ENCODE measurements at regions not wholly inside any gene's neighbourhood (a gene's known extent, or its start where the extent isn't known, plus 50 kb on each side); places are given as distances from the start of the nearest gene placed in this dataset.

DNA sequence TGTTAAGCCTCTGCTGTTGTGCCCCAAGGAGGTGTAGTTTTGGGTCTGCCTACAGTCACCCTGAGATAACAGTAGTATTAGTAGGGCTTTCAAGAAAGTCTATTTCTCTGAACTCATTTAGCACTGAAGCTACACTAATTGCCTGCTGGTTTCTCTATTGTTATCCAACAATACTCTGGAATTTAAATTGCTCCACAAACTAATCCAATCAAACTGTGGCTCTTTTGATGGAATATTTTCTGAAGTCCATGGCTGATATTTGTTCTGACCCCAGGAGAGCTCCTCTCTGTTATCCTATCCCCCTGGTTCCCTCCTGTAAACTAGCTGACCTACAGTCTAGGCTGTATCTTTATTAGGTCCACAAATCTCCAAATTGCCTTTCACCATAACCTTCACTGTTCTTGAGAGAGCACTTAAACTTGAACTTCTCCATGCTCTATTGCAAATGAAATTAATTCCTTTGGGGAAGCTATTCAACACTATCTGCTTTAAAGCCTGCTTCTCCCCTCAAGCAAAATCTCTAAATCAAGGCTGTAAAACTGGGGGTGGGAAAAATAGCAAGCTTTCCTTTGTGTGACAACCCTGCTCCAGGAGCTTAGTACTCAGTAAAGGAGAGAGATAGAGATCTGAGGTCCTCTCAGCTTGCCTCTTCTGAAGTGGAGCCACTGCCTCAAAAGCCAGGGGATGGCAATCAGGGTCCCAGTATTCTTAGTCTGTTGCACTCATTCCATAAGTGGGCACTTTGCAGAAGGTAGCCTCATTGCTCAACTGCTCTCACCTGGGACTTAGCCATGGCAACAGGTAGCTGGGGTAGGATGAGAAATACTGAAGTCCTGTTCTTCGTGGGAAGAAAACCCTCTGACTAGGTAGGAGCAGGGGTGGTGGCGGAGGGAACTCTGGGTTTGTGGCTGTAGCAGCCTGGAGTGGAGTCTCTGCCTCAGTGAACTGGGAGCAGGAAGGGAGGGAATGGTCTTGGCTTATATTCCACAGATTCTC is 110.9 kb downstream of the MACIR start:
- POLR2A ChIA-PET: no interaction called here
- intact Hi-C loops (cut with micrococcal nuclease): no loop called here
- no peaks in the 10 kb centered on the region for H3K27me3 Mint-ChIP-seq
- H3K4me1 Mint-ChIP-seq: no peaks in the 10 kb centered on the region
- TF ChIP-seq, protein P1, sequence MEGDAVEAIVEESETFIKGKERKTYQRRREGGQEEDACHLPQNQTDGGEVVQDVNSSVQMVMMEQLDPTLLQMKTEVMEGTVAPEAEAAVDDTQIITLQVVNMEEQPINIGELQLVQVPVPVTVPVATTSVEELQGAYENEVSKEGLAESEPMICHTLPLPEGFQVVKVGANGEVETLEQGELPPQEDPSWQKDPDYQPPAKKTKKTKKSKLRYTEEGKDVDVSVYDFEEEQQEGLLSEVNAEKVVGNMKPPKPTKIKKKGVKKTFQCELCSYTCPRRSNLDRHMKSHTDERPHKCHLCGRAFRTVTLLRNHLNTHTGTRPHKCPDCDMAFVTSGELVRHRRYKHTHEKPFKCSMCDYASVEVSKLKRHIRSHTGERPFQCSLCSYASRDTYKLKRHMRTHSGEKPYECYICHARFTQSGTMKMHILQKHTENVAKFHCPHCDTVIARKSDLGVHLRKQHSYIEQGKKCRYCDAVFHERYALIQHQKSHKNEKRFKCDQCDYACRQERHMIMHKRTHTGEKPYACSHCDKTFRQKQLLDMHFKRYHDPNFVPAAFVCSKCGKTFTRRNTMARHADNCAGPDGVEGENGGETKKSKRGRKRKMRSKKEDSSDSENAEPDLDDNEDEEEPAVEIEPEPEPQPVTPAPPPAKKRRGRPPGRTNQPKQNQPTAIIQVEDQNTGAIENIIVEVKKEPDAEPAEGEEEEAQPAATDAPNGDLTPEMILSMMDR (IDR thresholded peaks at IDR 0.05): no peak
- peaks cover 12% of the 10 kb centered on the region for H3K9me3 Mint-ChIP-seq
- H3K36me3 Mint-ChIP-seq (ENCODE audit: low read depth): no peaks in the 10 kb centered on the region
- no peak for ATAC-seq (ENCODE audit: low read depth)
- H3K27ac Mint-ChIP-seq: no peak overlapping the region
- no peak overlapping the region for H3K4me3 Mint-ChIP-seq
- CTCF ChIA-PET: no interaction called here
- DNase-seq: no peak

DNA sequence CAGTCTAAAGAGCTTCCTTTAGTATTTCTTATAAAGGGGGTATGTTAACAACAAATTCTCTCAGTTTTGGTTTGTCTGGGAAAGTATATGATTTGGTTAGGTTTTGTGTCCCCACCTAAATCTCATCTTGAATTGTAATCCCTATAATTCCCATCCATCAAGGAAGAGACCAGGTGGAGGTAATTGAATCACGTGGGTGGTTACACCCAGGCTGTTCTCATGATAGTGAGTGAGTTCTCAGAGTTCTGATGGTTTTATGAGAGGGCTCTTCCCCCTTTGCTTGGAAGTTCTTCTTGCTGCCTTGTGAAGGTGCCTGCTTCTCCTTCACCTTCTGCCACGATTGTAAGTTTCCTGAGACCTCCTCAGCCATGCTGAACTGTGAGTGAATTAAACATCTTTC is 109.1 kb downstream of the MACIR start:
- TF ChIP-seq, protein P1 (IDR thresholded peaks at IDR 0.05): no peak
- intact Hi-C loops (cut with micrococcal nuclease): no loop called here
- Mint-ChIP-seq H3K9me3 (peaks cover 12% of the 10 kb centered on the region), H3K4me3 (no peak overlapping the region), H3K4me1 (no peaks in the 10 kb centered on the region), H3K27me3 (no peaks in the 10 kb centered on the region), H3K27ac (no peak overlapping the region), H3K36me3 (ENCODE audit: low read depth) (no peaks in the 10 kb centered on the region)
- POLR2A ChIA-PET: no interaction called here
- no peak for ATAC-seq (ENCODE audit: low read depth)
- CTCF ChIA-PET: no interaction called here
- DNase-seq: no peak

DNA sequence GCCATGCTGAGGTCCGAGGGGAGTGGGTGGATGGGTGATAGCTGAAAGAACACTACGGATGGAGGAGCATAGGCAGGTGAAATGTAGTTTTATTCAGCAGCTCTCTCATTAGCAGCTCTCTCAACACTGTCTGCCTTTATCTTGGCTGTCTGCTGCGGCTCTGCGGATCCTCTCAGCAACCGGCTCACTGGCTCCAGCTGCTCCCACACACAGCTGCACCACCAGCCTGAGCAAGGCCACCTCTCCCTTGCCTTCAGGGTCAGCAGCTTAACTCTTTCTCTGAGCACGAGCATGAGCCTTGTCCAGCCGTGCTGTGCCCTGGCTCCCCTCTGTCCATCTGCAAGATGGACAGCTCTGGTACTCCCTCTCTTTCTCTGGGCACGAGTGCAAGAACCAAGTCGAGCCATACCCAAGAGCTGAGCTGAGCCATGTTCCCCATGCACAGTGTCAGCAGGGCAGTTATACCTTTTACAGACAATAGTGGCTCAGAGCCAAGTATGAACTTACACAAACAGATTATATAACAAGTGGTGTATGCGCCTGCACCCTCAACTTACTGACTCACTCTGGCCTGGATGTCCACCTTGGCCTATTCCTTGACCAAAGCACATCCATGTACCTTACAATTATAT is 108.5 kb downstream of the MACIR start:
- ChIA-PET POLR2A (no interaction called here), CTCF (no interaction called here)
- Mint-ChIP-seq H3K27ac (no peak overlapping the region), H3K9me3 (peaks cover 12% of the 10 kb centered on the region), H3K27me3 (no peaks in the 10 kb centered on the region), H3K4me3 (no peak overlapping the region), H3K36me3 (ENCODE audit: low read depth) (no peaks in the 10 kb centered on the region), H3K4me1 (no peaks in the 10 kb centered on the region)
- TF ChIP-seq, protein P1 (IDR thresholded peaks at IDR 0.05): no peak
- intact Hi-C loops (cut with micrococcal nuclease): no loop called here
- DNase-seq (no peak), ATAC-seq (ENCODE audit: low read depth) (no peak)

DNA sequence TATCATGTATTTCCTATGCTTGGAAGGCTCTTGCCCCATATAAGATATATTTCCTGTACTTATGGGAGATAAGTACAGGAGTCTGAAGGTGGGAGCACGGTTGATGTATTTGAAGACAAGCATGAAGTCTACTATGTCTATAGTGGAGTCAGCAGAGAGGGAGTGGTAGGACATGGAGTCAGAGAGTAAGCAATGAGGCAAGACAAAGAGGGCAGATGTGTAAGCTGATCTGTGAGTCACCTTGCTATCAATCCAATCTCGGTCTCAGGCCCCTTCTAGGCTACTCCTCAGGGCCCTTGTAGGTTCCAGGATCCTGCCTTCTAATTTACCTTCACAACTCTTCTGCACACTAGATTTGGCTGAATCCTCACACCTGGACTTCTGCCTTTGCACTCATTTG is 105.5 kb downstream of the MACIR start:
- ATAC-seq (ENCODE audit: low read depth) (no peak), DNase-seq (no peak)
- POLR2A ChIA-PET: no interaction called here
- CTCF ChIA-PET: no interaction called here
- no peaks in the 10 kb centered on the region for H3K27me3 Mint-ChIP-seq
- no peak overlapping the region for H3K27ac Mint-ChIP-seq
- intact Hi-C loops (cut with micrococcal nuclease): no loop called here
- H3K36me3 Mint-ChIP-seq (ENCODE audit: low read depth): no peaks in the 10 kb centered on the region
- H3K4me1 Mint-ChIP-seq: no peaks in the 10 kb centered on the region
- H3K4me3 Mint-ChIP-seq: no peak overlapping the region
- TF ChIP-seq, protein P1 (IDR thresholded peaks at IDR 0.05): no peak
- H3K9me3 Mint-ChIP-seq: peaks cover 10% of the 10 kb centered on the region

DNA sequence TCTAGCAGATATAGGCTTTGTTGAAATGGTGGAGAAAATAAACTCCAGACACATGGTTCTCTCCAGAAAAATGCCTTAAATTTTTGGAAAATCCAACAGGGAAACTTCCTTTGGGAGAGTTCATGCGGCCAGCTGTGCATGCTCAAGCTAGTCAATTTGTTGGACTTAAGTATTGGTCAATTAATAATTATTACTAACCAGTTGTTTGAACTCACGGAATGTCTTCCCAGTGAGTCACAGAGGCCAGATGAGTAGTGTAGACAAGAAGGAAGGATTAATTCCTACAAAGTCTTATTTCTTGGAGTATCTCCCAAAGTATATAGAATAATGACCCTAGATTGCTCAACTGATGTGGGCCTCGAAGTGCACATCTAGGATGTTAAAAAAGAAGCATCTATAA is 103.6 kb downstream of the MACIR start:
- H3K4me1 Mint-ChIP-seq: no peaks in the 10 kb centered on the region
- TF ChIP-seq, protein P1 (IDR thresholded peaks at IDR 0.05): no peak

More for the DNA sequence above, 103.6 kb downstream of the MACIR start:
- POLR2A ChIA-PET: no interaction called here
- intact Hi-C loops (cut with micrococcal nuclease): no loop called here
- Mint-ChIP-seq H3K4me3 (no peak overlapping the region), H3K27ac (no peak overlapping the region), H3K9me3 (no peaks in the 10 kb centered on the region), H3K36me3 (ENCODE audit: low read depth) (no peaks in the 10 kb centered on the region), H3K27me3 (no peaks in the 10 kb centered on the region)
- CTCF ChIA-PET: no interaction called here
- no peak for DNase-seq
- no peak for ATAC-seq (ENCODE audit: low read depth)
